ENCODE measurements at regions not wholly inside any gene's neighbourhood (a gene's known extent, or its start where the extent isn't known, plus 50 kb on each side); places are given as distances from the start of the nearest gene placed in this dataset.
"Not testable (repeated sequence)": the region's sequence is repeated elsewhere in the genome, so short reads cannot be mapped to it uniquely, and the experiment has no call there.

- no peak for DNase-seq (ENCODE audit: low spot score)
Measured at GRCh38 chr11:91023731-91024130, 800.9 kb upstream of the CHORDC1 start.

GRCh38 chr11:91011503-91011902, 788.7 kb upstream of the CHORDC1 start:
- no peak for DNase-seq (ENCODE audit: low spot score)

DNA sequence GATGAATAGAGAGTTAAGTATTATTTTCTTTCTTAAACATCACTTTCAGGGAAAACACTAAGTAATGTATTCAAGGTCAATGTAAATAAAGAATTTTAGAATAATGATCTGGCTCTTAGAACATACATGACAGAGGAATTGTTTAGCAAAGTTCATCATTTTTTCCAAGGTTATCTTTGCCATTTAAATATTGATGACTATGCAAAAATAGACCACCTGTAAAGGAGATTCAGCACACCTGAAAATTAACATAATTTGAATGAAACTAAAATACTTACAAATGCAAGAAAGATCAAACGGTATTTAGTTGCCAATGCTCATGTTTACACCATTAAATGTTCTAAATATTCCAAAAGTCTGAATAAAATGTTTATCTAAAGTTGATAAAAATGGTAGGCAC, 782.6 kb upstream of the CHORDC1 start:
- no peak for DNase-seq (ENCODE audit: low spot score)

DNA sequence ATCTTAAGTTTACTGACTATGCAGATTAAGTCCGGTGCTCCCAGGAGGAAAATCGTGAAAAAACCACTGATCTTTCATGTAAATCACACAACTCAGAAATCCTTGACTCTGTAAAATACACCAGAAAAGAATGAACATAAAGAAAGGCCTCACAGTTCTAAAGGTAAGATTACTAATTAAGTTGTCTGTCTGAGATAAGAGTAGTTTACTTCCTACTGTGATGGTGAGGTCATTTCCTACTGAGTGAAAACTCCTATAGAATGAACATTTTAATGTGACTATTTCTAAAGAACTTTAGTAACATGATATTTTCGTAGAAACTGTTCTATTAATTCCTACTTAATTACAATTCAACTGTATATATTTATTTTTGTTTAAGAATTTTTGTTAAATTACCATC, 774.4 kb upstream of the CHORDC1 start:
- no peak for DNase-seq (ENCODE audit: low spot score)

DNA sequence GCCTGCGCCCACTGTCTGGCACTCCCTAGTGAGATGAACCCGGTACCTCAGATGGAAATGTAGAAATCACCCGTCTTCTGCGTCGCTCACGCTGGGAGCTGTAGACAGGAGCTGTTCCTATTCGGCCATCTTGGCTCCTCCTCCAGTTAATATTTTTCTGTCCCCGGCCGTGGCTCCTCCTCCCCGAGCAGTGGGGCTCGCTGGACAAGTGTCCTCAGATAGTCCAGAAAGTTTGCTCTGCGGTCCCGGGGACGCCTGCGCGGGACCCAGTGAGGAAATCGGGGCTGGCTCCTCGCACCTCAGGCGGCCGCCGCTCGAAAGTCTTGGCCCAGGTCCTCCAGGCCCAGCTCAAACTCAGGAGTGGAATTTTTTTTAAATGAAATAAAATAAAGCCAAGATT, 749.3 kb upstream of the CHORDC1 start:
- DNase-seq (ENCODE audit: low spot score), result not testable (repeated sequence)

- no peak for DNase-seq (ENCODE audit: low spot score)
Measured at GRCh38 chr11:90947930-90948329, 725.1 kb upstream of the CHORDC1 start.

GRCh38 chr11:90930252-90930651, 707.4 kb upstream of the CHORDC1 start:
- no peak for DNase-seq (ENCODE audit: low spot score)

DNA sequence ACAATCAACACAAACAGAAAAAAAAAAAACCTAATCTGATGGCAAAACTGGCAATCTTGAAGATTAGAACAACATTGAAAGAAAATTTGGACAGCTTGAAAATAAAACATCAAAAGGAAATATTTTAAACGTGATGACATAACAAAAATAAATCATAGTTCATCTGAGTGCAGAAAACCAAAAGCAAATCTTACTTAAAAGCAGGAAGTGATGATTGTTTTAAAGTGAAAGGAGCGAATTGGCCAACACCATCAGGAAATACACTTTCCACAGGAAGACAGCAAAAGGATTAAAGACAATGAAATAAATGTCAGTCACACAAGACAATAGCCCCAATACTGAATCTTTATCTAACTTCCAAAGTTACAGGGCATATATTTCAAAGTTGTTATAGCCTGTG, 696.5 kb upstream of the CHORDC1 start:
- DNase-seq (ENCODE audit: low spot score), result no peak

DNA sequence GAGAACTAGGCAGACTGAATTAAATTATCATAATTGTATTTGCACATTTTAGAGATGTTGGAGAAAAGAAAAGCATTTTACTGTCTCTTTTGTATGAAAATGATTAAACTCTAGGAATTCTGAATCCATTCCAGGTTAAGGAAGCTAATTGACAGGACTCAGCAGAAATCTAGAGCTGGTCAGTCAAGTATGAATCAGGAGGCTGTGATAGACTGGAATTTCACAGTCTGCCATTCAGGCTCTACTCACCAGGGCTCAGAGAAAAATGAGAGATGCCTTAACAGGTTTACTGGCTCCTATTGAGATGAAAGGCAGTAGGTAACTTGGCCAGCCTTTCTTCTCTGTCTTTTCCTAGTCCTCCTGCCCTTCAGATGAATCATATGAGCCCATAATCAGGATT, 693.9 kb upstream of the CHORDC1 start:
- DNase-seq (ENCODE audit: low spot score), result no peak

GRCh38 chr11:90913131-90913668, 690.4 kb upstream of the CHORDC1 start:
- DNase-seq (ENCODE audit: low spot score), result no peak

DNA sequence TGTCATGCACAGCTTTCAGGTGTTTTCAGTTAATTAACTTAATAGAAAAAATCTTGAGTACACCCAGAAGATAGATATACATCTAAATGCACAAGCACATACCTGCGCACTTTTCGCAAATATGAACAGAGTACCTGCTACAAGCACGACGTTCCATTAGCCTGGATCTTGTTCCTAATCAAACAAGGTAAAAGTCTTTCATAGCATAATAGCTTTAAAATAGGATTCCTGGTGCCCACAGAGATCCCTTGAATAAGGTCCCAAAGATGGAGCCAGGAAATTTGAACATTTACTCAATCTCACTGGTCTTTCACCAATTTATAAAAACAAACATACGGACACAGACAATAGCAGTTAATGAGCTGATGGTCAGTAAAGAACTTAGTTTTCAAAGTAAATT, 689.8 kb upstream of the CHORDC1 start:
- no peak for DNase-seq (ENCODE audit: low spot score)

GRCh38 chr11:90911192-90911591, 688.3 kb upstream of the CHORDC1 start:
- no peak for DNase-seq (ENCODE audit: low spot score)

- DNase-seq (ENCODE audit: low spot score), result no peak
Measured at GRCh38 chr11:90908074-90908473, 685.2 kb upstream of the CHORDC1 start.

GRCh38 chr11:90895850-90896249, 673.0 kb upstream of the CHORDC1 start:
- no peak for DNase-seq (ENCODE audit: low spot score)

GRCh38 chr11:90890347-90890746, 667.5 kb upstream of the CHORDC1 start:
- no peak for DNase-seq (ENCODE audit: low spot score)

DNA sequence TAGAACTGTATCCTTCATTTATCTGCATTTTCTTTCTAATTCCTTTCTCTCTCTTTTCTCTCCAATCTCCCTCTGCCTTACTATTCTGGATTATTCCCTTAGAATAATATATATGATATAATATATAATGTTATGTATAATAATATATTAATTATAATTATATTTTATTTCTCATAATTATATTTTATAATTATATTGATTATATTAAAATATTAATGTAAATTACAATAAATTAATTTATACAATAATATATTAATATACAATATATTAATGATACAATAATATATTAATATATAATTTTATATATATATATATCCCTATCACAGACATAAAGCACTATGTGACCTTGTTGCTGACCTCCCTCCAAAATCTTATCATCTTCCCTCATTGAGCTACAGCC, 661.3 kb upstream of the CHORDC1 start:
- DNase-seq (ENCODE audit: low spot score), result no peak

- no peak for DNase-seq (ENCODE audit: low spot score)
Measured at GRCh38 chr11:90874986-90875385, 652.1 kb upstream of the CHORDC1 start.

GRCh38 chr11:90874281-90874680, 651.4 kb upstream of the CHORDC1 start:
- no peak for DNase-seq (ENCODE audit: low spot score)

GRCh38 chr11:90867416-90867815, 644.6 kb upstream of the CHORDC1 start:
- no peak for DNase-seq (ENCODE audit: low spot score)

DNA sequence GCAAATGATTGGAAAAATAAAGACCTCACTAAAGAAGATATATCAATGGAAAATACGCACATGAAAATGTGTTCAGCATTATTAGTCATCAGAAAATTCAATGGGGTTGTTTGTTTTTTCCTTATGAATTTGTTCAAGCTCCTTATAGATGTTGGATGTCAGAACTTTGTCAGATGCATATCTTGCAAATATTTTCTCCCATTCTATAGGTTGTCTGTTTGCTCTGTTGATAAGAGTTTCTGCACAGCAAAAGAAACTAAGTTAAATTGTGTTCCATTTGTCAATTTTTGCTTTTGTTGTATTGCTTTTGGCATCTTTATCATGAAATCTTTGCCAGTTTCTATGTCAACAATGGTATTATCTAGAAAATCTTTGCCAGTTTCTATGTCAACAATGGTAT, 633.9 kb upstream of the CHORDC1 start:
- no peak for DNase-seq (ENCODE audit: low spot score)

DNA sequence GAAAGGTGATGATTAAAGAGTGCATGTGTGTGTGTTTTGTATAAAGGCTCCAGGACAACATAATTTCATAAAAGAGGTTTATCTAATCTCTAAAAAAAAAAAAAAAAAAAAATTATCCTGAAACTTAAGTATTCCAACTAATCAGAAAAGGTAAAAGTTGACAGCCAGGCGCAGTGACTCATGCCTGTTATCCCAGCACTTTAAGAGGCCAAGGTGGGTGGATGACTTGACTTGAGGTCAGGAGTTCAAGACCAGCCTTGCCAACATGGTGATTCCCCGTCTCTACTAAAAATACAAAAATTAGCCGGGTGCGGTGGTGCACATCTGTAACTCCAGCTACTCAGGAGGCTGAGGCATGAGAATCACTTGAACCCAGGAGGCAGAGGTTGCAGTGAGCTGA, 632.7 kb upstream of the CHORDC1 start:
- DNase-seq (ENCODE audit: low spot score), result no peak

- no peak for DNase-seq (ENCODE audit: low spot score)
Measured at GRCh38 chr11:90851196-90851595, 628.3 kb upstream of the CHORDC1 start.

- no peak for DNase-seq (ENCODE audit: low spot score)
Measured at GRCh38 chr11:90849312-90849711, 626.5 kb upstream of the CHORDC1 start.

- DNase-seq (ENCODE audit: low spot score), result no peak
Measured at GRCh38 chr11:90847268-90847886, 624.5 kb upstream of the CHORDC1 start.
